NB4 (cell line): ENCODE measurements at regions not wholly inside any gene's neighbourhood (a gene's known extent, or its start where the extent isn't known, plus 50 kb on each side); places are given as distances from the start of the nearest gene placed in this dataset.

Experiments used
- TF ChIP-seq, protein P1 (sequence below): IDR thresholded peaks from one replicate; pipeline ENCODE4 v1.5.1; 2012; ENCODE audit warnings: low read depth, low read length
- TF ChIP-seq, protein P2 (sequence below): IDR thresholded peaks from 2 replicates; pipeline ENCODE4 v1.6.1; 2011; ENCODE audit warnings: low read depth, low read length

DNA sequence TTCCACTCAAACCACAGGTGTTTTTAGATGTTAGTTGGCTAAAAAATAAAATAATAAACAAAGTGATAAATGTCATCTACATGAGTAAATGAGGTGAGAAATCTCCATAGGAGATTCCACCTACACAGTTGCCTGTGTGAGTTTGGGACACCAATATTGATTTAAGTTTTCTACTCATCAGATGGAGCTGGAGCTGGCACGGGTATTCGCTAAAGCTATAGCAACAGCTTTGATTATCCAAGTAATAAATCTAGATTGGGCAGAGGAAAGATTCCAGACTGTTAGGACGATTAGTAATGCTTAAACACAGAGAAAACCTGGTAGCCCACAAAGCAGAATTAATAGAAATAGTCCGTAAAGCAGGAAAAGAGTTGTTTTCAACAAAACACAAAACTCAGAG, 313.9 kb downstream of the PABPC4L start:
- TF ChIP-seq, protein P1, sequence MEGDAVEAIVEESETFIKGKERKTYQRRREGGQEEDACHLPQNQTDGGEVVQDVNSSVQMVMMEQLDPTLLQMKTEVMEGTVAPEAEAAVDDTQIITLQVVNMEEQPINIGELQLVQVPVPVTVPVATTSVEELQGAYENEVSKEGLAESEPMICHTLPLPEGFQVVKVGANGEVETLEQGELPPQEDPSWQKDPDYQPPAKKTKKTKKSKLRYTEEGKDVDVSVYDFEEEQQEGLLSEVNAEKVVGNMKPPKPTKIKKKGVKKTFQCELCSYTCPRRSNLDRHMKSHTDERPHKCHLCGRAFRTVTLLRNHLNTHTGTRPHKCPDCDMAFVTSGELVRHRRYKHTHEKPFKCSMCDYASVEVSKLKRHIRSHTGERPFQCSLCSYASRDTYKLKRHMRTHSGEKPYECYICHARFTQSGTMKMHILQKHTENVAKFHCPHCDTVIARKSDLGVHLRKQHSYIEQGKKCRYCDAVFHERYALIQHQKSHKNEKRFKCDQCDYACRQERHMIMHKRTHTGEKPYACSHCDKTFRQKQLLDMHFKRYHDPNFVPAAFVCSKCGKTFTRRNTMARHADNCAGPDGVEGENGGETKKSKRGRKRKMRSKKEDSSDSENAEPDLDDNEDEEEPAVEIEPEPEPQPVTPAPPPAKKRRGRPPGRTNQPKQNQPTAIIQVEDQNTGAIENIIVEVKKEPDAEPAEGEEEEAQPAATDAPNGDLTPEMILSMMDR = no peak
- TF ChIP-seq, protein P2, sequence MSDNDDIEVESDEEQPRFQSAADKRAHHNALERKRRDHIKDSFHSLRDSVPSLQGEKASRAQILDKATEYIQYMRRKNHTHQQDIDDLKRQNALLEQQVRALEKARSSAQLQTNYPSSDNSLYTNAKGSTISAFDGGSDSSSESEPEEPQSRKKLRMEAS = no peak
